PFSK-1 (cell line): ENCODE measurements at regions not wholly inside any gene's neighbourhood (a gene's known extent, or its start where the extent isn't known, plus 50 kb on each side); places are given as distances from the start of the nearest gene placed in this dataset.

Experiments used
- POLR2AphosphoS5 ChIP-seq: IDR thresholded peaks from 2 replicates; pipeline ENCODE4 v1.6.1; 2012; ENCODE audit warnings: low read depth, mild to moderate bottlenecking, control low read depth, low read length, moderate library complexity
- TAF1 ChIP-seq: IDR thresholded peaks from 2 replicates; pipeline ENCODE4 v1.6.1; 2012; ENCODE audit warnings: low read length, control low read depth, borderline replicate concordance; ENCODE audit not compliant: insufficient read depth

DNA sequence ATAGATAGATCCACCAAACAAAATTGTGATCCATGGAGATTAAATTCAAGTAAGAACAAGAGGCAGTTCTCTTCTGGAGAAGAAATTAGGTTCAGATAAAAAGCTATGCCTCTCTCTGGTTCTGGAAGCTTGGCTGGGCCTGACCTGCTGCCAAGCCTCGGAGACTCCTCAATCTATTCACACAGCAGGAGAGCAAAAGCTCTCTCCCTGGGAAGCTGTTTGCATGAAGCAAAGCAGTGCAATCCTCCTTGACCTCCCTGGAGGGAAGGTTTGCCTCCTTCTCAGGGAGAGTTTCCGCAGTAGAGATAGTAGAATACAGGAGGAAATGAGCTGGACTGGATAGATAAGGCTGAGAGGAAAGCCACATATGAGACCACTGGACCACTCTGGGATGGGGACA is 78.1 kb upstream of the GNAO1 start:
- no peak for TF ChIP-seq TAF1
- no peak for TF ChIP-seq POLR2AphosphoS5
